GM12878 (cell line): ENCODE measurements at regions not wholly inside any gene's neighbourhood (a gene's known extent, or its start where the extent isn't known, plus 50 kb on each side); places are given as distances from the start of the nearest gene placed in this dataset.

Experiments used
- ATAC-seq: fragments of 200-7000 bp; cut with Tn5 transposase; 3 replicates; pipeline ENCODE4 v1.9.1; 2020; ENCODE audit warnings: mild to moderate bottlenecking, moderate library complexity
- BruUV-seq: library from RNA; stranded (reverse); fragments of 400-500 nt; replicated peaks from 2 replicates; lab custom pipeline; 2021; lab: Mats Ljungman, UMichigan
- CTCF ChIA-PET: fragments of 300-600 bp; sonication (Branson Sonifier 250); formaldehyde crosslinking; extraction: SDS; loops from one replicate; lab custom pipeline; 2021; ENCODE audit warnings: inconsistent platforms; lab: Yijun Ruan, JAX
- POLR2A ChIA-PET: fragments of 350-600 bp; formaldehyde crosslinking; extraction: SDS; loops from one replicate; lab custom pipeline; 2021; ENCODE audit warnings: inconsistent platforms; lab: Charles Lee
- RAD21 ChIA-PET: fragments of 300-600 bp; sonication (Branson Sonifier 250); formaldehyde crosslinking; loops from one replicate; lab custom pipeline; 2023; ENCODE audit warnings: antibody characterized with exemption; ENCODE audit not compliant: unreplicated experiment; lab: Charles Lee
- SMC1A ChIA-PET: fragments of 300-600 bp; sonication (Branson Sonifier 250); formaldehyde crosslinking; loops from one replicate; lab custom pipeline; 2023; ENCODE audit not compliant: unreplicated experiment, uncharacterized antibody; lab: Charles Lee
- DNase-seq: peaks from one replicate; pipeline ENCODE4 v3.0.0-alpha.2; 2011; ENCODE audit warnings: low read depth, low spot score
- FAIRE-seq: peaks from 3 replicates; lab custom pipeline; 2011; peaks lifted over from hg19 to GRCh38; lab: Jason Lieb, UNC
- H2AFZ ChIP-seq: 2 replicates; pipeline ENCODE4 v1.6.0; 2011; ENCODE audit warnings: low read depth, low read length, control low read depth; ENCODE audit not compliant: control insufficient read depth
- H3K27ac ChIP-seq: 2 replicates; pipeline ENCODE4 v1.5.1; 2011; ENCODE audit warnings: control low read depth; ENCODE audit not compliant: control insufficient read depth, insufficient read depth
- H3K27me3 ChIP-seq, 2 experiments: replicated peaks in 1 of 2; 2 replicates each; pipeline versions ENCODE4 v1.6.0 to v1.6.1; 2011; ENCODE audit warnings: low read length in 1 of 2; ENCODE audit not compliant: control insufficient read depth in 2 of 2, insufficient read depth in 2 of 2
- H3K36me3 ChIP-seq, 2 experiments: 2 replicates each; pipeline ENCODE4 v1.5.1; 2011; ENCODE audit warnings: low read length in 1 of 2; ENCODE audit not compliant: control insufficient read depth in 2 of 2, insufficient read depth in 2 of 2
- H3K4me1 ChIP-seq: 2 replicates; pipeline ENCODE4 v1.6.1; 2011; ENCODE audit warnings: mild to moderate bottlenecking, low read length, moderate library complexity, mixed read lengths; ENCODE audit not compliant: control insufficient read depth, insufficient read depth
- H3K4me2 ChIP-seq: 2 replicates; pipeline ENCODE4 v1.6.0; 2011; ENCODE audit warnings: control low read depth; ENCODE audit not compliant: control insufficient read depth, insufficient read depth
- H3K4me3 ChIP-seq: fragments of 200-600 bp; sonication (generic); 2 replicates; pipeline ENCODE4 v1.5.1; 2016
- H3K79me2 ChIP-seq: 2 replicates; pipeline ENCODE4 v1.6.0; 2011; ENCODE audit warnings: low read length; ENCODE audit not compliant: control insufficient read depth, insufficient read depth
- H3K9ac ChIP-seq: 2 replicates; pipeline ENCODE4 v1.8.0; 2011; ENCODE audit warnings: low read length, control low read depth, mixed read lengths; ENCODE audit not compliant: control insufficient read depth, insufficient read depth
- H3K9me3 ChIP-seq: replicated peaks from 3 replicates; pipeline ENCODE4 v1.5.1; 2011; ENCODE audit warnings: mild to moderate bottlenecking, low read length; ENCODE audit not compliant: control insufficient read depth, insufficient read depth
- H4K20me1 ChIP-seq: 2 replicates; pipeline ENCODE4 v1.6.0; 2011; ENCODE audit not compliant: control insufficient read depth, insufficient read depth
- BACH1 ChIP-seq: fragments of 450-650 bp; IDR thresholded peaks from 2 replicates; pipeline ENCODE4 v1.6.1; 2017; ENCODE audit warnings: mild to moderate bottlenecking, borderline replicate concordance
- BMI1 ChIP-seq: fragments of 450-650 bp; IDR thresholded peaks from 2 replicates; pipeline ENCODE4 v1.6.1; 2016; ENCODE audit warnings: mild to moderate bottlenecking, moderate library complexity, borderline replicate concordance
- CEBPB ChIP-seq, 2 experiments: fragments of 150-350 bp in 1 of 2; IDR thresholded peaks; 2 replicates each; pipeline ENCODE4 v1.6.1; 2012 to 2014; ENCODE audit warnings: low read depth in 2 of 2, low read length in 2 of 2, borderline replicate concordance in 1 of 2, inconsistent platforms in 1 of 2
- CHD1 ChIP-seq: IDR thresholded peaks from 2 replicates; pipeline ENCODE4 v1.6.1; 2012; ENCODE audit warnings: low read depth, low read length, improper control_type of control experiment
- JUNB ChIP-seq: IDR thresholded peaks from 2 replicates; pipeline ENCODE4 v1.6.1; 2016; ENCODE audit warnings: antibody characterized with exemption, mild to moderate bottlenecking
- NBN ChIP-seq: fragments of 450-650 bp; IDR thresholded peaks from 2 replicates; pipeline ENCODE4 v1.6.1; 2016
- NFXL1 ChIP-seq: fragments of 450-650 bp; IDR thresholded peaks from 2 replicates; pipeline ENCODE4 v1.6.1; 2017; ENCODE audit warnings: antibody characterized with exemption, mild to moderate bottlenecking, borderline replicate concordance
- RAD21 ChIP-seq: IDR thresholded peaks from 2 replicates; pipeline ENCODE4 v1.6.1; 2011; ENCODE audit warnings: mild to moderate bottlenecking, low read depth, low read length, moderate library complexity; ENCODE audit not compliant: insufficient read depth
- RAD51 ChIP-seq: fragments of 450-650 bp; IDR thresholded peaks from 2 replicates; pipeline ENCODE4 v1.6.1; 2016; ENCODE audit warnings: moderate library complexity, mild to moderate bottlenecking, inconsistent platforms
- RCOR1 ChIP-seq: conservative IDR thresholded peaks from 2 replicates; pipeline ENCODE4 v1.6.1; 2012; ENCODE audit warnings: low read depth, low read length, improper control_type of control experiment
- RELB ChIP-seq: fragments of 450-650 bp; IDR thresholded peaks from 2 replicates; pipeline ENCODE4 v1.6.1; 2017; ENCODE audit warnings: low read depth, mild to moderate bottlenecking, moderate library complexity
- SMARCA5 ChIP-seq: fragments of 450-650 bp; IDR thresholded peaks from 2 replicates; pipeline ENCODE4 v1.6.1; 2017; ENCODE audit warnings: mild to moderate bottlenecking
- SREBF1 ChIP-seq: IDR thresholded peaks from 2 replicates; pipeline ENCODE4 v1.6.1; 2012; ENCODE audit warnings: mild to moderate bottlenecking, low read length
- TARDBP ChIP-seq: IDR thresholded peaks from 2 replicates; pipeline ENCODE4 v1.6.1; 2016; ENCODE audit warnings: borderline replicate concordance
- ZNF217 ChIP-seq: fragments of 450-650 bp; IDR thresholded peaks from 2 replicates; pipeline ENCODE4 v1.6.1; 2017; ENCODE audit warnings: antibody characterized with exemption, mild to moderate bottlenecking
- ZNF24 ChIP-seq: fragments of 450-650 bp; IDR thresholded peaks from 2 replicates; pipeline ENCODE4 v1.6.1; 2017; ENCODE audit warnings: antibody characterized with exemption, mild to moderate bottlenecking
- WGBS: methylation state at CpG from one replicate; pipeline ENCODE4 v1.1.6; 2016; ENCODE audit warnings: low lambda C conversion rate; ENCODE audit not compliant: insufficient replicate concordance, insufficient coverage; ENCODE audit errors: missing lambda C conversion rate; 5-methylcytosine and 5-hydroxymethylcytosine counted together
- in situ Hi-C: fragments of 300-500 bp; cut with MboI; formaldehyde crosslinking; loops from 9 replicates; pipeline ENCODE4 v1.14.3; 2018; ENCODE audit warnings: mixed read lengths
- intact Hi-C: fragments of 100-400 bp; cut with micrococcal nuclease; formaldehyde crosslinking; loops from one replicate; pipeline ENCODE4 v1.14.2; 2022; ENCODE audit not compliant: unreplicated experiment
- TF ChIP-seq, protein P1 (sequence below): IDR thresholded peaks from 2 replicates; pipeline ENCODE4 v1.6.1; 2012; ENCODE audit warnings: low read depth, low read length, improper control_type of control experiment
- TF ChIP-seq, protein P2 (sequence below): fragments of 450-650 bp; IDR thresholded peaks from 2 replicates; pipeline ENCODE4 v1.6.1; 2017; ENCODE audit warnings: mild to moderate bottlenecking, low read depth, inconsistent platforms; ENCODE audit not compliant: poor library complexity, severe bottlenecking
- TF ChIP-seq, protein P3 (sequence below): fragments of 450-650 bp; conservative IDR thresholded peaks from 2 replicates; pipeline ENCODE4 v1.6.1; 2017; ENCODE audit warnings: mild to moderate bottlenecking, moderate library complexity

DNA sequence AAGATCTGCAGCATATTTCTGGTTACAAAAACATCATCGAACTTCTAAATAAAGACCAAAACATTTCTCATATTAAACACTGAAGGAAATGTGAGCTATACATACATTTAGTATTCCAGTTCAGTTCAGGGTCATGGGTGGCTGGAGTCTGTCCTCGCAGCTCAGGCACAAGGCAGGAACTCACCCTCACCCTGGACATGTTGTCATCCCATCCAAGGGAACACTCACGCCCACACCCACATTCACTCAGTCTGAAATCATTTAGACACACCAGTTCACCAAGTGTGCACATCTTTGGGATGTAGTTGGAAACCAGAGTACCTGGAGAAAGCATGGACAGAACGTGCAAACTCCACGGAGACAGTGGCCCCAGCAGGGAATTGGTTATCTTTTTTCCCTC is 481.0 kb downstream of the RASEF start (continued):
- TF ChIP-seq CHD1, result no peak
- no peak for TF ChIP-seq JUNB
- TF ChIP-seq BMI1, result no peak
- TF ChIP-seq RAD51, result no peak
- no peak for TF ChIP-seq ZNF24
- no peak for TF ChIP-seq SREBF1

- Histone ChIP-seq H3K9ac (no peak overlapping the region), H3K9me3 (no peaks in the 10 kb centered on the region), H3K4me2 (no peak overlapping the region), H3K36me3 (no peaks in the 10 kb centered on the region), H3K27ac (no peak overlapping the region), H3K79me2 (no peaks in the 10 kb centered on the region), H2AFZ (no peak overlapping the region), H3K27me3 (no peaks in the 10 kb centered on the region), H3K4me3 (no peak overlapping the region), H3K4me1 (no peaks in the 10 kb centered on the region), H4K20me1 (no peaks in the 10 kb centered on the region)
- intact Hi-C loops (no loop called here), in situ Hi-C loops (no loop called here)
- WGBS, result 0% methylated on average over 1 of the region's 1 CpG
- no peak for ATAC-seq
- ChIA-PET SMC1A (no interaction called here), RAD21 (no interaction called here), CTCF (no interaction called here), POLR2A (no interaction called here)
- no peak for TF ChIP-seq RAD21
- TF ChIP-seq RCOR1, result no peak
- TF ChIP-seq RAD51, result no peak
- TF ChIP-seq, protein P1, sequence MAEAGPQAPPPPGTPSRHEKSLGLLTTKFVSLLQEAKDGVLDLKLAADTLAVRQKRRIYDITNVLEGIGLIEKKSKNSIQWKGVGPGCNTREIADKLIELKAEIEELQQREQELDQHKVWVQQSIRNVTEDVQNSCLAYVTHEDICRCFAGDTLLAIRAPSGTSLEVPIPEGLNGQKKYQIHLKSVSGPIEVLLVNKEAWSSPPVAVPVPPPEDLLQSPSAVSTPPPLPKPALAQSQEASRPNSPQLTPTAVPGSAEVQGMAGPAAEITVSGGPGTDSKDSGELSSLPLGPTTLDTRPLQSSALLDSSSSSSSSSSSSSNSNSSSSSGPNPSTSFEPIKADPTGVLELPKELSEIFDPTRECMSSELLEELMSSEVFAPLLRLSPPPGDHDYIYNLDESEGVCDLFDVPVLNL, result no peak
- TF ChIP-seq CHD1, result no peak
- TF ChIP-seq RELB, result no peak
- TF ChIP-seq CEBPB (IDR thresholded peaks at IDR 0.05; ENCODE audit: borderline replicate concordance in 1 of 2, low read depth in 2 of 2, low read length in 2 of 2), result no peak
- no peak for TF ChIP-seq SMARCA5
- TF ChIP-seq NBN, result no peak
- TF ChIP-seq NFXL1, result no peak
- no peak for TF ChIP-seq BACH1
- no peak for TF ChIP-seq ZNF217
- TF ChIP-seq TARDBP, result no peak
- TF ChIP-seq, protein P2, sequence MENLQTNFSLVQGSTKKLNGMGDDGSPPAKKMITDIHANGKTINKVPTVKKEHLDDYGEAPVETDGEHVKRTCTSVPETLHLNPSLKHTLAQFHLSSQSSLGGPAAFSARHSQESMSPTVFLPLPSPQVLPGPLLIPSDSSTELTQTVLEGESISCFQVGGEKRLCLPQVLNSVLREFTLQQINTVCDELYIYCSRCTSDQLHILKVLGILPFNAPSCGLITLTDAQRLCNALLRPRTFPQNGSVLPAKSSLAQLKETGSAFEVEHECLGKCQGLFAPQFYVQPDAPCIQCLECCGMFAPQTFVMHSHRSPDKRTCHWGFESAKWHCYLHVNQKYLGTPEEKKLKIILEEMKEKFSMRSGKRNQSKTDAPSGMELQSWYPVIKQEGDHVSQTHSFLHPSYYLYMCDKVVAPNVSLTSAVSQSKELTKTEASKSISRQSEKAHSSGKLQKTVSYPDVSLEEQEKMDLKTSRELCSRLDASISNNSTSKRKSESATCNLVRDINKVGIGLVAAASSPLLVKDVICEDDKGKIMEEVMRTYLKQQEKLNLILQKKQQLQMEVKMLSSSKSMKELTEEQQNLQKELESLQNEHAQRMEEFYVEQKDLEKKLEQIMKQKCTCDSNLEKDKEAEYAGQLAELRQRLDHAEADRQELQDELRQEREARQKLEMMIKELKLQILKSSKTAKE, result no peak
- TF ChIP-seq, protein P3, sequence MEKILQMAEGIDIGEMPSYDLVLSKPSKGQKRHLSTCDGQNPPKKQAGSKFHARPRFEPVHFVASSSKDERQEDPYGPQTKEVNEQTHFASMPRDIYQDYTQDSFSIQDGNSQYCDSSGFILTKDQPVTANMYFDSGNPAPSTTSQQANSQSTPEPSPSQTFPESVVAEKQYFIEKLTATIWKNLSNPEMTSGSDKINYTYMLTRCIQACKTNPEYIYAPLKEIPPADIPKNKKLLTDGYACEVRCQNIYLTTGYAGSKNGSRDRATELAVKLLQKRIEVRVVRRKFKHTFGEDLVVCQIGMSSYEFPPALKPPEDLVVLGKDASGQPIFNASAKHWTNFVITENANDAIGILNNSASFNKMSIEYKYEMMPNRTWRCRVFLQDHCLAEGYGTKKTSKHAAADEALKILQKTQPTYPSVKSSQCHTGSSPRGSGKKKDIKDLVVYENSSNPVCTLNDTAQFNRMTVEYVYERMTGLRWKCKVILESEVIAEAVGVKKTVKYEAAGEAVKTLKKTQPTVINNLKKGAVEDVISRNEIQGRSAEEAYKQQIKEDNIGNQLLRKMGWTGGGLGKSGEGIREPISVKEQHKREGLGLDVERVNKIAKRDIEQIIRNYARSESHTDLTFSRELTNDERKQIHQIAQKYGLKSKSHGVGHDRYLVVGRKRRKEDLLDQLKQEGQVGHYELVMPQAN, result no peak
- FAIRE-seq, result no peak
- DNase-seq, result no peak
- no TSS peak for BruUV-seq
Measured at GRCh38 chr9:82582693-82583092, 480.2 kb downstream of the RASEF start.
